ENCODE measurements at regions not wholly inside any gene's neighbourhood (a gene's known extent, or its start where the extent isn't known, plus 50 kb on each side); places are given as distances from the start of the nearest gene placed in this dataset.

DNA sequence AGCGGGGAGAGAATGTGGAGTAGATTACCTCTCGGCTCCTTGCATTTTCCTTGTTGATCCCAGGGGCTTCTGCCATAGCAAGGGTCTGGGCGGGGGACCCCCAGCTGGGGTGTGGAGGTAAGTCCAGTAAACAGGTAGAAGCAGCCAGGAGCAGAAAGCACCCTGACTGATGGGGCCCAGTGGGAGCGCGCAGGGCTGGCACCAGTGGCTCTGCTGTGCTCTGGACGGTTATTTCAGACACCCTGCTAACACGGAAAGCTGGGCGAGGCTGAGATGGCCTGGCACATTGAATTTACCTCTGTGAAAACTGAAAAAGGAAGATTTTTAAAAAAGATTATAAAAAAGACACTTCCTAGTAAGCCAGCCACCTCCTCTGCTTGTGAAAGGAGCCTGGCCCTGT lies 88.4 kb upstream of the CALM2 start:
- H3K27ac ChIP-seq (ENCODE audit: low read depth in 1 of 2, low read length in 2 of 2) = no peak overlapping the region
- H3K9ac ChIP-seq (ENCODE audit: low read depth in 1 of 2, low read length in 2 of 2) = no peak overlapping the region
- H3K27me3 ChIP-seq (ENCODE audit: control insufficient read depth in 4 of 4, insufficient read depth in 4 of 4, low read length in 3 of 4) = no peaks in the 10 kb centered on the region

GRCh38 chr2:47264143-47264542 lies 87.8 kb upstream of the CALM2 start:
- Histone ChIP-seq H3K9me3 (ENCODE audit: control insufficient read depth in 4 of 4, low read length in 3 of 4) (no peaks in the 10 kb centered on the region), H3K27me3 (ENCODE audit: control insufficient read depth in 4 of 4, insufficient read depth in 4 of 4, low read length in 3 of 4) (no peaks in the 10 kb centered on the region), H3K36me3 (ENCODE audit: control insufficient read depth in 4 of 4, insufficient read depth in 3 of 4, low read depth in 1 of 4, low read length in 3 of 4) (no peaks in the 10 kb centered on the region), H3K4me1 (ENCODE audit: control insufficient read depth in 4 of 4, insufficient read depth in 4 of 4, low read length in 3 of 4) (peaks cover 7 to 14% (median 9%) of the 10 kb centered on the region in 4 donors), H3K9ac (ENCODE audit: low read depth in 1 of 2, low read length in 2 of 2) (no peak overlapping the region), H3K4me3 (ENCODE audit: low read depth in 1 of 3, low read length in 3 of 3) (no peak overlapping the region), H3K27ac (ENCODE audit: low read depth in 1 of 2, low read length in 2 of 2) (no peak overlapping the region)
- DNase-seq (ENCODE audit: low spot score) = no peak
- WGBS = 92% methylated on average over 8 of the region's 8 CpGs
- TF ChIP-seq HNF4A (conservative IDR thresholded peaks at IDR 0.05) = no peak
- TF ChIP-seq, protein P1, sequence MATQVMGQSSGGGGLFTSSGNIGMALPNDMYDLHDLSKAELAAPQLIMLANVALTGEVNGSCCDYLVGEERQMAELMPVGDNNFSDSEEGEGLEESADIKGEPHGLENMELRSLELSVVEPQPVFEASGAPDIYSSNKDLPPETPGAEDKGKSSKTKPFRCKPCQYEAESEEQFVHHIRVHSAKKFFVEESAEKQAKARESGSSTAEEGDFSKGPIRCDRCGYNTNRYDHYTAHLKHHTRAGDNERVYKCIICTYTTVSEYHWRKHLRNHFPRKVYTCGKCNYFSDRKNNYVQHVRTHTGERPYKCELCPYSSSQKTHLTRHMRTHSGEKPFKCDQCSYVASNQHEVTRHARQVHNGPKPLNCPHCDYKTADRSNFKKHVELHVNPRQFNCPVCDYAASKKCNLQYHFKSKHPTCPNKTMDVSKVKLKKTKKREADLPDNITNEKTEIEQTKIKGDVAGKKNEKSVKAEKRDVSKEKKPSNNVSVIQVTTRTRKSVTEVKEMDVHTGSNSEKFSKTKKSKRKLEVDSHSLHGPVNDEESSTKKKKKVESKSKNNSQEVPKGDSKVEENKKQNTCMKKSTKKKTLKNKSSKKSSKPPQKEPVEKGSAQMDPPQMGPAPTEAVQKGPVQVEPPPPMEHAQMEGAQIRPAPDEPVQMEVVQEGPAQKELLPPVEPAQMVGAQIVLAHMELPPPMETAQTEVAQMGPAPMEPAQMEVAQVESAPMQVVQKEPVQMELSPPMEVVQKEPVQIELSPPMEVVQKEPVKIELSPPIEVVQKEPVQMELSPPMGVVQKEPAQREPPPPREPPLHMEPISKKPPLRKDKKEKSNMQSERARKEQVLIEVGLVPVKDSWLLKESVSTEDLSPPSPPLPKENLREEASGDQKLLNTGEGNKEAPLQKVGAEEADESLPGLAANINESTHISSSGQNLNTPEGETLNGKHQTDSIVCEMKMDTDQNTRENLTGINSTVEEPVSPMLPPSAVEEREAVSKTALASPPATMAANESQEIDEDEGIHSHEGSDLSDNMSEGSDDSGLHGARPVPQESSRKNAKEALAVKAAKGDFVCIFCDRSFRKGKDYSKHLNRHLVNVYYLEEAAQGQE (IDR thresholded peaks at IDR 0.05) = no peak
- no peak for TF ChIP-seq GABPA (IDR thresholded peaks at IDR 0.05 in 1 of 2, conservative IDR thresholded peaks at IDR 0.05 in 1 of 2)
- TF ChIP-seq RAD21 (IDR thresholded peaks at IDR 0.05) = no peak
- no peak for TF ChIP-seq EGR1 (IDR thresholded peaks at IDR 0.05; ENCODE audit: low read depth in 2 of 2)
- TF ChIP-seq FOXA2 (IDR thresholded peaks at IDR 0.05) = no peak
- TF ChIP-seq, protein P2, sequence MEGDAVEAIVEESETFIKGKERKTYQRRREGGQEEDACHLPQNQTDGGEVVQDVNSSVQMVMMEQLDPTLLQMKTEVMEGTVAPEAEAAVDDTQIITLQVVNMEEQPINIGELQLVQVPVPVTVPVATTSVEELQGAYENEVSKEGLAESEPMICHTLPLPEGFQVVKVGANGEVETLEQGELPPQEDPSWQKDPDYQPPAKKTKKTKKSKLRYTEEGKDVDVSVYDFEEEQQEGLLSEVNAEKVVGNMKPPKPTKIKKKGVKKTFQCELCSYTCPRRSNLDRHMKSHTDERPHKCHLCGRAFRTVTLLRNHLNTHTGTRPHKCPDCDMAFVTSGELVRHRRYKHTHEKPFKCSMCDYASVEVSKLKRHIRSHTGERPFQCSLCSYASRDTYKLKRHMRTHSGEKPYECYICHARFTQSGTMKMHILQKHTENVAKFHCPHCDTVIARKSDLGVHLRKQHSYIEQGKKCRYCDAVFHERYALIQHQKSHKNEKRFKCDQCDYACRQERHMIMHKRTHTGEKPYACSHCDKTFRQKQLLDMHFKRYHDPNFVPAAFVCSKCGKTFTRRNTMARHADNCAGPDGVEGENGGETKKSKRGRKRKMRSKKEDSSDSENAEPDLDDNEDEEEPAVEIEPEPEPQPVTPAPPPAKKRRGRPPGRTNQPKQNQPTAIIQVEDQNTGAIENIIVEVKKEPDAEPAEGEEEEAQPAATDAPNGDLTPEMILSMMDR (IDR thresholded peaks at IDR 0.05; ENCODE audit: low read depth, low read length, missing input control) = no peak

More for the DNA sequence above, 88.4 kb upstream of the CALM2 start:
- Histone ChIP-seq H3K9me3 (ENCODE audit: control insufficient read depth in 4 of 4, low read length in 3 of 4) (no peaks in the 10 kb centered on the region), H3K4me1 (ENCODE audit: control insufficient read depth in 4 of 4, insufficient read depth in 4 of 4, low read length in 3 of 4) (peaks cover 7 to 16% (median 12%) of the 10 kb centered on the region in 4 donors), H3K4me3 (ENCODE audit: low read depth in 1 of 3, low read length in 3 of 3) (no peak overlapping the region), H3K36me3 (ENCODE audit: control insufficient read depth in 4 of 4, insufficient read depth in 3 of 4, low read depth in 1 of 4, low read length in 3 of 4) (no peaks in the 10 kb centered on the region)
- no peak for DNase-seq (ENCODE audit: low spot score)
- TF ChIP-seq RXRA (IDR thresholded peaks at IDR 0.05) = no peak
- TF ChIP-seq HNF4G (IDR thresholded peaks at IDR 0.05) = no peak
- no peak for TF ChIP-seq TAF1 (conservative IDR thresholded peaks at IDR 0.05)
- TF ChIP-seq, protein P2 (IDR thresholded peaks at IDR 0.05; ENCODE audit: low read depth, low read length, missing input control) = no peak
- no peak for TF ChIP-seq SP1 (IDR thresholded peaks at IDR 0.05)
- TF ChIP-seq HNF4A (conservative IDR thresholded peaks at IDR 0.05) = no peak
- TF ChIP-seq RAD21 (IDR thresholded peaks at IDR 0.05) = no peak
- no peak for TF ChIP-seq GABPA (IDR thresholded peaks at IDR 0.05 in 1 of 2, conservative IDR thresholded peaks at IDR 0.05 in 1 of 2)
- no peak for TF ChIP-seq FOXA2 (IDR thresholded peaks at IDR 0.05)
- TF ChIP-seq JUND (IDR thresholded peaks at IDR 0.05) = no peak
- TF ChIP-seq, protein P1 (IDR thresholded peaks at IDR 0.05) = no peak
- TF ChIP-seq, protein P3, sequence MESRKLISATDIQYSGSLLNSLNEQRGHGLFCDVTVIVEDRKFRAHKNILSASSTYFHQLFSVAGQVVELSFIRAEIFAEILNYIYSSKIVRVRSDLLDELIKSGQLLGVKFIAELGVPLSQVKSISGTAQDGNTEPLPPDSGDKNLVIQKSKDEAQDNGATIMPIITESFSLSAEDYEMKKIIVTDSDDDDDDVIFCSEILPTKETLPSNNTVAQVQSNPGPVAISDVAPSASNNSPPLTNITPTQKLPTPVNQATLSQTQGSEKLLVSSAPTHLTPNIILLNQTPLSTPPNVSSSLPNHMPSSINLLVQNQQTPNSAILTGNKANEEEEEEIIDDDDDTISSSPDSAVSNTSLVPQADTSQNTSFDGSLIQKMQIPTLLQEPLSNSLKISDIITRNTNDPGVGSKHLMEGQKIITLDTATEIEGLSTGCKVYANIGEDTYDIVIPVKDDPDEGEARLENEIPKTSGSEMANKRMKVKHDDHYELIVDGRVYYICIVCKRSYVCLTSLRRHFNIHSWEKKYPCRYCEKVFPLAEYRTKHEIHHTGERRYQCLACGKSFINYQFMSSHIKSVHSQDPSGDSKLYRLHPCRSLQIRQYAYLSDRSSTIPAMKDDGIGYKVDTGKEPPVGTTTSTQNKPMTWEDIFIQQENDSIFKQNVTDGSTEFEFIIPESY (IDR thresholded peaks at IDR 0.05) = no peak
- TF ChIP-seq MAX (IDR thresholded peaks at IDR 0.05) = no peak
- no peak for TF ChIP-seq EGR1 (IDR thresholded peaks at IDR 0.05; ENCODE audit: low read depth in 2 of 2)
- TF ChIP-seq NR2F2 (IDR thresholded peaks at IDR 0.05) = no peak
- no peak for TF ChIP-seq YY1 (IDR thresholded peaks at IDR 0.05)
- 85% methylated on average over 8 of the region's 8 CpGs for WGBS
